A673 (cell line): ENCODE measurements at regions not wholly inside any gene's neighbourhood (a gene's known extent, or its start where the extent isn't known, plus 50 kb on each side); places are given as distances from the start of the nearest gene placed in this dataset.

Experiments
- BruUV-seq: library from RNA; stranded (reverse); fragments of 400-500 nt; replicated peaks from 2 replicates; lab custom pipeline; 2021; lab: Mats Ljungman, UMichigan
- CTCF ChIA-PET: fragments of 300-600 bp; sonication (Branson Sonifier 250); formaldehyde crosslinking; loops from one replicate; lab custom pipeline; 2022; ENCODE audit warnings: antibody characterized with exemption; lab: Charles Lee
- POLR2A ChIA-PET: fragments of 300-600 bp; sonication (Branson Sonifier 250); formaldehyde crosslinking; loops from one replicate; lab custom pipeline; 2022; ENCODE audit warnings: antibody characterized with exemption; ENCODE audit not compliant: low non-redundant PET; lab: Charles Lee
- DNase-seq: peaks from one replicate; pipeline ENCODE4 v3.0.0-alpha.2; 2015; ENCODE audit warnings: low spot score
- H3K27ac ChIP-seq: fragments of 200-600 bp; sonication (generic); 2 replicates; pipeline ENCODE4 v1.5.1; 2016; ENCODE audit warnings: mixed run types, low read depth, mild to moderate bottlenecking, mixed read lengths, antibody characterized with exemption, low read length; ENCODE audit not compliant: poor library complexity, severe bottlenecking
- H3K27me3 ChIP-seq: fragments of 200-600 bp; sonication (generic); replicated peaks from 2 replicates; pipeline ENCODE4 v1.6.1; 2017; ENCODE audit warnings: mixed run types, low read depth, mild to moderate bottlenecking, mixed read lengths, antibody characterized with exemption, low read length; ENCODE audit not compliant: insufficient read depth, poor library complexity
- H3K36me3 ChIP-seq: fragments of 200-600 bp; sonication (generic); 2 replicates; pipeline ENCODE4 v1.6.1; 2016; ENCODE audit warnings: mixed run types, mild to moderate bottlenecking, mixed read lengths, antibody characterized with exemption, low read length; ENCODE audit not compliant: insufficient read depth, poor library complexity, severe bottlenecking
- H3K4me1 ChIP-seq: fragments of 200-600 bp; sonication (generic); 2 replicates; pipeline ENCODE4 v1.6.1; 2017; ENCODE audit warnings: mixed run types, mild to moderate bottlenecking, mixed read lengths, antibody characterized with exemption, low read length; ENCODE audit not compliant: insufficient read depth, poor library complexity, severe bottlenecking
- H3K4me3 ChIP-seq: fragments of 200-600 bp; sonication (generic); 2 replicates; pipeline ENCODE4 v1.5.1; 2016; ENCODE audit warnings: low read depth, mixed run types, mild to moderate bottlenecking, mixed read lengths, low read length; ENCODE audit not compliant: poor library complexity, severe bottlenecking
- H3K9me3 ChIP-seq: fragments of 200-600 bp; sonication (generic); 2 replicates; pipeline ENCODE4 v1.6.1; 2016; ENCODE audit warnings: mixed run types, low read depth, mild to moderate bottlenecking, mixed read lengths, antibody characterized with exemption, low read length; ENCODE audit not compliant: poor library complexity, severe bottlenecking
- CTCF ChIP-seq: fragments of 300-800, 200-600 bp; sonication (generic); conservative IDR thresholded peaks from 2 replicates; pipeline ENCODE4 v1.5.1; 2017; ENCODE audit warnings: low read depth, mild to moderate bottlenecking, antibody characterized with exemption, low read length, moderate library complexity, mixed read lengths
- EZH2 ChIP-seq: fragments of 200-600 bp; sonication (generic); IDR thresholded peaks from 2 replicates; pipeline ENCODE4 v1.6.1; 2017; ENCODE audit warnings: borderline replicate concordance, low read depth, mild to moderate bottlenecking, mixed read lengths, antibody characterized with exemption, low read length; ENCODE audit not compliant: poor library complexity, severe bottlenecking
- intact Hi-C: fragments of 100-400 bp; cut with micrococcal nuclease; formaldehyde crosslinking; loops from one replicate; pipeline ENCODE4 v1.10.0; 2022; ENCODE audit not compliant: unreplicated experiment

GRCh38 chr19:31575846-31576335 is 226.7 kb upstream of the TSHZ3 start:
- ChIA-PET CTCF (no interaction called here), POLR2A (interaction anchor here (0.5 to 0.7 kb wide), 2 partner anchors 49 to 993 kb away, joined by 3 to 6 read pairs; no protein-coding TSS in a partner anchor)
- Histone ChIP-seq H3K4me3 (no peak overlapping the region), H3K27ac (no peak overlapping the region), H3K36me3 (no peaks in the 10 kb centered on the region), H3K4me1 (no peaks in the 10 kb centered on the region), H3K9me3 (no peaks in the 10 kb centered on the region), H3K27me3 (no peaks in the 10 kb centered on the region)
- no peak for DNase-seq
- no peak for TF ChIP-seq EZH2
- TF ChIP-seq CTCF, result no peak
- intact Hi-C loops, result no loop called here
- BruUV-seq, result no TSS peak

DNA sequence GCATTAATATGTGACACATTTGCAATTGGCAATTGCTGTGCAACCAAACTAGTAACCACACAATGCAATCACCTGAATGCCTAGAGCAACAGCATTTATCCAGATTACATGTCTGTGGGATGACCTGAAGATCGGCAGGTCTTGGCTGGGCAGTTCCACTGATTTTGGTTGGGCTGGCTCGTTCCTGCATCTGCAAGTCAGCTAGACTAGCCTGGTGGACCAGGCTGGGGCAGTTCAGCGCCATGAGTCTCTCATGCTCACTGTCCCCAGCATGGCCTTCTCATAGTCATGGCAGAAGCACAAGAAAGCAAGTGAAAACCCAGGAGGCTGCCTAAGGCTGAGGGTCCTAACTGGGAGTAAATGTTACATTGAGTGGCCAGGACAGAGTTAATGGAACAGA is 229.1 kb upstream of the TSHZ3 start:
- intact Hi-C loops, result no loop called here
- DNase-seq, result no peak
- TF ChIP-seq EZH2, result no peak
- TF ChIP-seq CTCF, result no peak
- Histone ChIP-seq H3K36me3 (no peaks in the 10 kb centered on the region), H3K4me1 (no peaks in the 10 kb centered on the region), H3K27me3 (no peaks in the 10 kb centered on the region), H3K27ac (no peak overlapping the region), H3K4me3 (no peak overlapping the region), H3K9me3 (no peaks in the 10 kb centered on the region)
- ChIA-PET POLR2A (no interaction called here), CTCF (no interaction called here)
- no TSS peak for BruUV-seq

DNA sequence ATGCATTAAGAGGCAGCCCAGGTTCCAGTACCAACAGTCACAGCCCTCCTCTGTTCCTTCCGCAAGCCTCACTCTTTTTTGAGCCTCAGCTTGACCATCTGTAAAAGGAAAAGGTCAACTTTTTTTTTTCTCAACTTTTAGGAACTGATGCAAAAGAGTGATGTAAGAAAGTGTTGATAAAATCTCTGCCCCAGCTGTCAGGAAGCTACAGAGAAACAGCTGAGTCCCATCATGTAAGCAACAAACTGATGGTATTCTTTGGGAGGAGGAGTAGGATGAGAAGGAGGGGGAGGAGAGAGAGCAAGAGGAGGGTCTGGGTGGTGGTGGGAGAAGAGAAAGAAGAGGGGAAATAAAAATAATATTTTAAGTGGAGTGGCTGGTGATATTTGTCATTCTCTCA is 233.9 kb upstream of the TSHZ3 start:
- no peak for DNase-seq
- no TSS peak for BruUV-seq
- CTCF ChIA-PET, result no interaction called here
- Histone ChIP-seq H3K27ac (no peak overlapping the region), H3K27me3 (no peaks in the 10 kb centered on the region), H3K36me3 (no peaks in the 10 kb centered on the region), H3K4me1 (no peaks in the 10 kb centered on the region), H3K9me3 (no peaks in the 10 kb centered on the region), H3K4me3 (no peak overlapping the region)
- POLR2A ChIA-PET, result no interaction called here
- intact Hi-C loops, result no loop called here
- TF ChIP-seq CTCF (no peak), EZH2 (no peak)
